H9 (cell line): ENCODE measurements at regions not wholly inside any gene's neighbourhood (a gene's known extent, or its start where the extent isn't known, plus 50 kb on each side); places are given as distances from the start of the nearest gene placed in this dataset.

ENCODE experiments used
- DNase-seq: peaks from one replicate; pipeline ENCODE4 v3.0.0-alpha.2; 2017
- H2AFZ ChIP-seq: one replicate; pipeline ENCODE4 v1.6.1; 2013; ENCODE audit warnings: mild to moderate bottlenecking, low read length, control low read depth, moderate library complexity
- H2AK5ac ChIP-seq: 2 replicates; pipeline ENCODE4 v1.6.1; 2013; ENCODE audit warnings: low read length, control low read depth, mixed read lengths; ENCODE audit not compliant: insufficient read length
- H2BK120ac ChIP-seq: one replicate; pipeline ENCODE4 v1.6.1; 2013; ENCODE audit warnings: low read depth, mild to moderate bottlenecking, low read length, control low read depth, inconsistent platforms; ENCODE audit not compliant: poor library complexity, severe bottlenecking
- H2BK12ac ChIP-seq: 2 replicates; pipeline ENCODE4 v1.6.1; 2013; ENCODE audit warnings: low read length, control low read depth, mixed read lengths, low read depth; ENCODE audit not compliant: insufficient read length
- H2BK15ac ChIP-seq: 2 replicates; pipeline ENCODE4 v1.6.1; 2013; ENCODE audit warnings: low read depth, low read length, control low read depth
- H2BK20ac ChIP-seq: one replicate; pipeline ENCODE4 v1.6.1; 2013; ENCODE audit warnings: low read depth, mild to moderate bottlenecking, low read length, control low read depth, inconsistent platforms; ENCODE audit not compliant: poor library complexity, severe bottlenecking
- H2BK5ac ChIP-seq: 2 replicates; pipeline ENCODE4 v1.6.1; 2013; ENCODE audit warnings: low read length, control low read depth, mixed read lengths; ENCODE audit not compliant: insufficient read length
- H3K14ac ChIP-seq: 2 replicates; pipeline ENCODE4 v1.6.1; 2013; ENCODE audit warnings: low read length, control low read depth; ENCODE audit not compliant: insufficient read depth
- H3K18ac ChIP-seq: 2 replicates; pipeline ENCODE4 v1.6.1; 2013; ENCODE audit warnings: low read depth, mild to moderate bottlenecking, mixed read lengths, low read length, control low read depth; ENCODE audit not compliant: insufficient read length
- H3K23ac ChIP-seq: 2 replicates; pipeline ENCODE4 v1.6.1; 2013; ENCODE audit warnings: low read length, control low read depth, mixed read lengths, low read depth; ENCODE audit not compliant: insufficient read length
- H3K23me2 ChIP-seq: 2 replicates; pipeline ENCODE4 v1.6.1; 2013; ENCODE audit warnings: low read depth, mild to moderate bottlenecking, mixed read lengths, low read length, control low read depth; ENCODE audit not compliant: insufficient read length, poor library complexity, severe bottlenecking
- H3K27ac ChIP-seq: 2 replicates; pipeline ENCODE4 v1.5.1; 2013; ENCODE audit warnings: low read length, control low read depth, mixed read lengths, low read depth; ENCODE audit not compliant: insufficient read length
- H3K27me3 ChIP-seq: 2 replicates; pipeline ENCODE4 v1.6.1; 2013; ENCODE audit warnings: low read length, control low read depth, inconsistent platforms; ENCODE audit not compliant: insufficient read depth
- H3K4ac ChIP-seq: 2 replicates; pipeline ENCODE4 v1.6.1; 2013; ENCODE audit warnings: low read depth, mild to moderate bottlenecking, control low read depth, inconsistent platforms, low read length, moderate library complexity
- H3K4me1 ChIP-seq: 2 replicates; pipeline ENCODE4 v1.6.1; 2013; ENCODE audit warnings: low read length, control low read depth, inconsistent platforms; ENCODE audit not compliant: insufficient read depth
- H3K4me2 ChIP-seq: 2 replicates; pipeline ENCODE4 v1.6.1; 2013; ENCODE audit warnings: low read length, control low read depth, mixed read lengths; ENCODE audit not compliant: insufficient read length, insufficient read depth
- H3K56ac ChIP-seq: 2 replicates; pipeline ENCODE4 v1.6.1; 2013; ENCODE audit warnings: low read depth, mild to moderate bottlenecking, mixed read lengths, low read length, control low read depth; ENCODE audit not compliant: insufficient read length
- H3K79me1 ChIP-seq: 2 replicates; pipeline ENCODE4 v1.6.1; 2013; ENCODE audit warnings: low read depth, mild to moderate bottlenecking, moderate library complexity, low read length, control low read depth, inconsistent platforms; ENCODE audit not compliant: insufficient read depth, poor library complexity, severe bottlenecking
- H3K79me2 ChIP-seq: 2 replicates; pipeline ENCODE4 v1.6.1; 2013; ENCODE audit warnings: low read length, control low read depth, inconsistent platforms; ENCODE audit not compliant: insufficient read depth
- H3K9ac ChIP-seq: 2 replicates; pipeline ENCODE4 v1.6.1; 2013; ENCODE audit warnings: low read length, control low read depth, mixed read lengths; ENCODE audit not compliant: insufficient read length; ENCODE audit errors: extremely low read depth
- H3K9me3 ChIP-seq: one replicate; pipeline ENCODE4 v1.6.1; 2013; ENCODE audit warnings: low read depth, low read length, inconsistent platforms; ENCODE audit not compliant: control insufficient read depth
- H3T11ph ChIP-seq: one replicate; pipeline ENCODE4 v1.6.1; 2013; ENCODE audit warnings: mild to moderate bottlenecking, low read length, control low read depth, inconsistent platforms
- H4K20me1 ChIP-seq: one replicate; pipeline ENCODE4 v1.6.1; 2013; ENCODE audit not compliant: control insufficient read depth, insufficient read length, insufficient read depth
- H4K5ac ChIP-seq: 2 replicates; pipeline ENCODE4 v1.6.1; 2013; ENCODE audit warnings: low read depth, mild to moderate bottlenecking, mixed read lengths, low read length, control low read depth; ENCODE audit not compliant: insufficient read length
- H4K8ac ChIP-seq: replicated peaks from 2 replicates; pipeline ENCODE4 v1.6.1; 2013; ENCODE audit warnings: low read length, control low read depth, mixed read lengths, low read depth; ENCODE audit not compliant: insufficient read length
- H4K91ac ChIP-seq: 2 replicates; pipeline ENCODE4 v1.6.1; 2013; ENCODE audit warnings: low read depth, mild to moderate bottlenecking, moderate library complexity, mixed read lengths, low read length, control low read depth; ENCODE audit not compliant: insufficient read length
- H3K27ac Mint-ChIP-seq, 3 experiments: 2 replicates in 2 of 3; 3 replicates in 1 of 3; pipeline ENCODE4 v1.8.0; 2020 to 2021; ENCODE audit warnings: mixed read lengths in 3 of 3, mild to moderate bottlenecking in 1 of 3, moderate library complexity in 1 of 3
- H3K27me3 Mint-ChIP-seq: 2 replicates; pipeline ENCODE4 v1.8.0; 2021; ENCODE audit warnings: low read depth, mild to moderate bottlenecking, moderate library complexity, mixed read lengths
- H3K36me3 Mint-ChIP-seq, 3 experiments: 2 replicates in 2 of 3; 3 replicates in 1 of 3; pipeline ENCODE4 v1.8.0; 2020 to 2021; ENCODE audit warnings: low read depth in 3 of 3, mixed read lengths in 3 of 3; ENCODE audit not compliant: insufficient read depth in 1 of 3
- H3K4me1 Mint-ChIP-seq, 2 experiments: 2 replicates each; pipeline ENCODE4 v1.8.0; 2020; ENCODE audit warnings: mixed read lengths in 2 of 2
- H3K4me3 Mint-ChIP-seq, 2 experiments: 2 replicates in 1 of 2; 3 replicates in 1 of 2; pipeline ENCODE4 v1.8.0; 2020 to 2021; ENCODE audit warnings: mild to moderate bottlenecking in 2 of 2, mixed read lengths in 2 of 2, moderate library complexity in 1 of 2
- H3K9me3 Mint-ChIP-seq, 2 experiments: 2 replicates in 1 of 2; 3 replicates in 1 of 2; pipeline ENCODE4 v1.8.0; 2020; ENCODE audit warnings: mild to moderate bottlenecking in 2 of 2, mixed read lengths in 2 of 2, moderate library complexity in 1 of 2
- WGBS: extraction: QIAGEN DNeasy Blood & Tissue Kit; methylation state at CpG from one replicate; pipeline ENCODE4 v1.1.7; 2013; ENCODE audit warnings: missing lambda C conversion rate, low lambda C conversion rate, mixed read lengths; ENCODE audit not compliant: insufficient read length; ENCODE audit errors: extremely low coverage; 5-methylcytosine and 5-hydroxymethylcytosine counted together
- TF ChIP-seq, protein P1 (sequence below): fragments of 200-600 bp; sonication (generic); conservative IDR thresholded peaks from 3 replicates; pipeline ENCODE4 v1.8.0; 2021; ENCODE audit warnings: antibody characterized with exemption, mild to moderate bottlenecking

DNA sequence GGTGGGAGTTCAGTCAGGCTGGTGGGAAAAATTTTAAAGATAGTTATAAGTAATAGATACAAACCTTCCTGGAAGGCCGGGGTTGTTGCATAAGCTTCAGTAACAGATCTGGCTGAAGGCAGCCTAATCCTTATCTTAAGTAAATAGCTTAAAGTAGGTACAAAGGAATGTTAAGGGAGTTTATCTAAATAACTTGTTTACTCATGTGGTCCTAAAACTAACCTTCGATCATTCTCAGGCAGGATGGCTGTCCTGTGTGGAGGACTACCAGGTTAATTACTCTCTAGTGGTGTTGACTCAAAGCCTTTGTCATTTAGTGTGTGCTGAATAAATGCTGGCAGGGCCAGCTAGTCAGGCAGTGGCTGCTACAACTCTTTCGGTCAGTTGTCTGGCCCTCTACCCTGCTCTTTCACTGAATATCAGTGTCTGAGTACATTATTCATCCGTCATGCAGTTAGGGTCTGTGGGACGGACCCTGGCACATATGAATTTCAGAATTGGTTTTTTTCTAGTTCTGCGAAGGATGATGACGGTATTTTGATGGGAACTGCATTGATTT, 131.6 kb upstream of the TAB2 start:
- H3K14ac ChIP-seq, result no peak overlapping the region
- no peak overlapping the region for H3K4me3 Mint-ChIP-seq

More for the DNA sequence above, 131.6 kb upstream of the TAB2 start:
- H3K9me3 ChIP-seq, result no peaks in the 10 kb centered on the region
- no peak for DNase-seq
- H3K4me1 ChIP-seq, result no peaks in the 10 kb centered on the region
- no peak overlapping the region for H3K9ac ChIP-seq
- WGBS, result no CpG with 5 or more reads among the region's 7 CpGs
- Mint-ChIP-seq H3K36me3 (peaks cover 0 to 11% (median 2%) of the 10 kb centered on the region in 3 experiments; a peak in 2 of 7 replicates), H3K4me1 (peaks cover 4 to 5% of the 10 kb centered on the region in 2 experiments; a peak in 3 of 4 replicates), H3K9me3 (peaks cover 10 to 16% of the 10 kb centered on the region in 2 experiments; a peak in 4 of 5 replicates), H3K27ac (peak overlapping the region in 1 of 3 experiments; percentile 53; a peak in 1 of 7 replicates), H3K27me3 (no peaks in the 10 kb centered on the region; the same call in 1 of the 2 replicates)
- H4K20me1 ChIP-seq, result no peaks in the 10 kb centered on the region
- no peak overlapping the region for H3K56ac ChIP-seq
- H3K79me2 ChIP-seq, result no peaks in the 10 kb centered on the region
- no peak overlapping the region for H3K4ac ChIP-seq
- H2BK120ac ChIP-seq, result no peak overlapping the region
- no peaks in the 10 kb centered on the region for H3K27me3 ChIP-seq
- no peak overlapping the region for H4K5ac ChIP-seq
- no peak overlapping the region for H2AFZ ChIP-seq
- no peak overlapping the region for H3K23ac ChIP-seq
- H4K91ac ChIP-seq, result no peak overlapping the region
- H2BK12ac ChIP-seq, result no peak overlapping the region
- H3K4me2 ChIP-seq, result no peak overlapping the region
- H3T11ph ChIP-seq, result no peak overlapping the region
- no peak overlapping the region for H3K18ac ChIP-seq
- no peaks in the 10 kb centered on the region for H3K79me1 ChIP-seq
- H3K27ac ChIP-seq, result no peak overlapping the region
- no peaks in the 10 kb centered on the region for H3K23me2 ChIP-seq
- no peak overlapping the region for H4K8ac ChIP-seq
- no peak overlapping the region for H2BK15ac ChIP-seq
- no peak overlapping the region for H2BK20ac ChIP-seq
- H2AK5ac ChIP-seq, result no peak overlapping the region
- TF ChIP-seq, protein P1, sequence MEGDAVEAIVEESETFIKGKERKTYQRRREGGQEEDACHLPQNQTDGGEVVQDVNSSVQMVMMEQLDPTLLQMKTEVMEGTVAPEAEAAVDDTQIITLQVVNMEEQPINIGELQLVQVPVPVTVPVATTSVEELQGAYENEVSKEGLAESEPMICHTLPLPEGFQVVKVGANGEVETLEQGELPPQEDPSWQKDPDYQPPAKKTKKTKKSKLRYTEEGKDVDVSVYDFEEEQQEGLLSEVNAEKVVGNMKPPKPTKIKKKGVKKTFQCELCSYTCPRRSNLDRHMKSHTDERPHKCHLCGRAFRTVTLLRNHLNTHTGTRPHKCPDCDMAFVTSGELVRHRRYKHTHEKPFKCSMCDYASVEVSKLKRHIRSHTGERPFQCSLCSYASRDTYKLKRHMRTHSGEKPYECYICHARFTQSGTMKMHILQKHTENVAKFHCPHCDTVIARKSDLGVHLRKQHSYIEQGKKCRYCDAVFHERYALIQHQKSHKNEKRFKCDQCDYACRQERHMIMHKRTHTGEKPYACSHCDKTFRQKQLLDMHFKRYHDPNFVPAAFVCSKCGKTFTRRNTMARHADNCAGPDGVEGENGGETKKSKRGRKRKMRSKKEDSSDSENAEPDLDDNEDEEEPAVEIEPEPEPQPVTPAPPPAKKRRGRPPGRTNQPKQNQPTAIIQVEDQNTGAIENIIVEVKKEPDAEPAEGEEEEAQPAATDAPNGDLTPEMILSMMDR, result no peak
- no peak overlapping the region for H2BK5ac ChIP-seq
